ENCODE measurements at regions not wholly inside any gene's neighbourhood (a gene's known extent, or its start where the extent isn't known, plus 50 kb on each side); places are given as distances from the start of the nearest gene placed in this dataset.

- no peak for DNase-seq
These were observed 120.3 kb upstream of the SERTM1 start for GRCh38 chr13:36553491-36553890.

GRCh38 chr13:36555151-36555986 is 118.5 kb upstream of the SERTM1 start:
- no peak for DNase-seq

- no peak for DNase-seq
These were observed 114.4 kb upstream of the SERTM1 start for GRCh38 chr13:36559375-36559774.

- no peak for DNase-seq
These were observed 106.3 kb upstream of the SERTM1 start for GRCh38 chr13:36567485-36567884.

- no peak for DNase-seq
These were observed 103.3 kb upstream of the SERTM1 start for GRCh38 chr13:36570489-36570888.

GRCh38 chr13:36571444-36571843 is 102.4 kb upstream of the SERTM1 start:
- no peak for DNase-seq

GRCh38 chr13:36582977-36583376 is 90.8 kb upstream of the SERTM1 start:
- DNase-seq = no peak

GRCh38 chr13:36599641-36600040 is 74.2 kb upstream of the SERTM1 start:
- no peak for DNase-seq

- no peak for DNase-seq
These were observed 72.6 kb upstream of the SERTM1 start for GRCh38 chr13:36601186-36601585.

- DNase-seq = no peak
These were observed 67.8 kb upstream of the SERTM1 start for GRCh38 chr13:36606060-36606459.

GRCh38 chr13:36608474-36608873 is 65.3 kb upstream of the SERTM1 start:
- no peak for DNase-seq

- DNase-seq = no peak
These were observed 61.6 kb upstream of the SERTM1 start for GRCh38 chr13:36612230-36612629.

GRCh38 chr13:36616706-36617105 is 57.1 kb upstream of the SERTM1 start:
- DNase-seq = no peak

GRCh38 chr13:36619535-36619934 is 54.3 kb upstream of the SERTM1 start:
- no peak for DNase-seq

All from inflammatory macrophage treated with lipopolysaccharide for 1 hour (primary cell).